Vagina (tissue), 2 donors: ENCODE measurements at regions not wholly inside any gene's neighbourhood (a gene's known extent, or its start where the extent isn't known, plus 50 kb on each side); places are given as distances from the start of the nearest gene placed in this dataset.

Source experiments
- DNase-seq, 2 donors: peaks; one replicate each; pipeline ENCODE4 v3.0.0-alpha.2; 2017; ENCODE audit errors: extremely low spot score in 2 of 2
- H3K27ac ChIP-seq: fragments of 200-600 bp; sonication (generic); one replicate; pipeline ENCODE4 v1.5.1; 2019
- H3K27me3 ChIP-seq: fragments of 200-600 bp; sonication (generic); one replicate; pipeline ENCODE4 v1.5.1; 2019
- H3K36me3 ChIP-seq, 2 donors: fragments of 200-600 bp; sonication (generic); one replicate each; pipeline ENCODE4 v1.5.1; 2017 to 2019
- H3K4me1 ChIP-seq: fragments of 200-600 bp; sonication (generic); one replicate; pipeline ENCODE4 v1.5.1; 2019
- H3K4me3 ChIP-seq, 2 donors: fragments of 200-600 bp; sonication (generic); 1 replicate in 1 of 2; 2 replicates in 1 of 2; pipeline ENCODE4 v1.5.1; 2016 to 2019
- H3K9me3 ChIP-seq: fragments of 200-600 bp; sonication (generic); one replicate; pipeline ENCODE4 v1.5.1; 2019
- POLR2A ChIP-seq, 2 donors: fragments of 450-650 bp; IDR thresholded peaks; one replicate each; pipeline ENCODE4 v1.6.1; 2017; ENCODE audit warnings: antibody characterized with exemption in 2 of 2, mild to moderate bottlenecking in 2 of 2, moderate library complexity in 2 of 2
- POLR2AphosphoS5 ChIP-seq, 2 donors: sonication (generic); formaldehyde crosslinking; IDR thresholded peaks; one replicate each; pipeline ENCODE4 v1.9.0; 2017; ENCODE audit warnings: antibody characterized with exemption in 2 of 2, mild to moderate bottlenecking in 2 of 2, low read depth in 1 of 2; ENCODE audit not compliant: insufficient read depth in 1 of 2
- intact Hi-C: fragments of 100-400 bp; cut with DNase I; formaldehyde crosslinking; loops from one replicate; pipeline ENCODE4 v1.15.1; 2023
- TF ChIP-seq, protein P1 (sequence below), 3 experiments: fragments of 450-650 bp in 2 of 3; fragments of 200-600 bp in 1 of 3; sonication (generic) in 1 of 3; IDR thresholded peaks; one replicate each; pipeline ENCODE4 v1.5.1; 2017 to 2019; ENCODE audit warnings: antibody characterized with exemption in 3 of 3, mild to moderate bottlenecking in 2 of 3, moderate library complexity in 2 of 3

DNA sequence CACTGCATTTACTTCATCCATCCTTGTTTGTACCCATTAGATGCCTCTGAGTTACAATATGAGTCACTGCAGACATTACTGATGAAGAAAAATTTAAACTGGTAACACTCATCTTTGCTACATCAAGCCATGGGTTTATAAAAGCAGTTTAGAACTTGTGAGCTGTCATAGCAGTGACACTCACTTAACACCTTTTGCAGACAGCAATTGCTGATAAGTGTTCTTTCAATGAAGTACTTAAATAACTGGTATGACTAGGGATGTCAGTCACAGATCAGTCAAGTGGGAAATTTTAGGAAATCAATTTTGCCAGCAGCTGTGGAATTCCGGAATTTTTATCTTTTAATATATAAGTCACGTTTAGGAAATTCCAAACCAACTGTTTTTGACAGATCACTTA, 643.0 kb downstream of the TBL1XR1 start:
- intact Hi-C loops: no loop called here
- Histone ChIP-seq H3K4me1 (no peaks in the 10 kb centered on the region), H3K36me3 (no peaks in the 10 kb centered on the region), H3K27me3 (no peaks in the 10 kb centered on the region), H3K27ac (no peak overlapping the region), H3K4me3 (no peak overlapping the region), H3K9me3 (no peaks in the 10 kb centered on the region)
- DNase-seq: no peak
- TF ChIP-seq POLR2A (IDR thresholded peaks at IDR 0.05) (no peak), POLR2AphosphoS5 (IDR thresholded peaks at IDR 0.05; ENCODE audit: insufficient read depth in 1 of 2, low read depth in 1 of 2) (no peak)
- TF ChIP-seq, protein P1, sequence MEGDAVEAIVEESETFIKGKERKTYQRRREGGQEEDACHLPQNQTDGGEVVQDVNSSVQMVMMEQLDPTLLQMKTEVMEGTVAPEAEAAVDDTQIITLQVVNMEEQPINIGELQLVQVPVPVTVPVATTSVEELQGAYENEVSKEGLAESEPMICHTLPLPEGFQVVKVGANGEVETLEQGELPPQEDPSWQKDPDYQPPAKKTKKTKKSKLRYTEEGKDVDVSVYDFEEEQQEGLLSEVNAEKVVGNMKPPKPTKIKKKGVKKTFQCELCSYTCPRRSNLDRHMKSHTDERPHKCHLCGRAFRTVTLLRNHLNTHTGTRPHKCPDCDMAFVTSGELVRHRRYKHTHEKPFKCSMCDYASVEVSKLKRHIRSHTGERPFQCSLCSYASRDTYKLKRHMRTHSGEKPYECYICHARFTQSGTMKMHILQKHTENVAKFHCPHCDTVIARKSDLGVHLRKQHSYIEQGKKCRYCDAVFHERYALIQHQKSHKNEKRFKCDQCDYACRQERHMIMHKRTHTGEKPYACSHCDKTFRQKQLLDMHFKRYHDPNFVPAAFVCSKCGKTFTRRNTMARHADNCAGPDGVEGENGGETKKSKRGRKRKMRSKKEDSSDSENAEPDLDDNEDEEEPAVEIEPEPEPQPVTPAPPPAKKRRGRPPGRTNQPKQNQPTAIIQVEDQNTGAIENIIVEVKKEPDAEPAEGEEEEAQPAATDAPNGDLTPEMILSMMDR (IDR thresholded peaks at IDR 0.05): no peak

DNA sequence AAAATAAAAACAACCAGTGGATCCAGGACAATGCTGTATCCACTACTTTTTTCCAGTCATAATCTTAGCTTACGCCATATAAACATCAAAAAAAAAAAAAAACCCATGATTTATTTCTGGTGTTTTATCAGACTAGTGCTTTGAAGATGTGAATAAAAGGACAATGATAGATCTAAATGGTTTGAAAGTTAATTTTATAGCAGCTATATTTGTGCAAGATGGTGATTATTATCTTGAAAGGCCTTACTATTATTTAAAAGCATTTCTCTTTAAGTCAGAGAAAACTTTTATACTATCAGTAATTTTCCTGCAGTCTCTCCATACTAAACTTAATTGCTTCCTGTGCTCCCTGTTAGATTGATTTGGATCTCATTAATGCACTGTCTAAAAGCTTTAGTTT, 670.3 kb downstream of the TBL1XR1 start:
- Histone ChIP-seq H3K36me3 (no peaks in the 10 kb centered on the region), H3K9me3 (no peaks in the 10 kb centered on the region), H3K4me3 (no peak overlapping the region), H3K27me3 (no peaks in the 10 kb centered on the region), H3K4me1 (no peaks in the 10 kb centered on the region), H3K27ac (no peak overlapping the region)
- no peak for DNase-seq
- intact Hi-C loops: no loop called here
- TF ChIP-seq, protein P1 (IDR thresholded peaks at IDR 0.05): no peak
- no peak for TF ChIP-seq POLR2A (IDR thresholded peaks at IDR 0.05)
- no peak for TF ChIP-seq POLR2AphosphoS5 (IDR thresholded peaks at IDR 0.05; ENCODE audit: insufficient read depth in 1 of 2, low read depth in 1 of 2)

DNA sequence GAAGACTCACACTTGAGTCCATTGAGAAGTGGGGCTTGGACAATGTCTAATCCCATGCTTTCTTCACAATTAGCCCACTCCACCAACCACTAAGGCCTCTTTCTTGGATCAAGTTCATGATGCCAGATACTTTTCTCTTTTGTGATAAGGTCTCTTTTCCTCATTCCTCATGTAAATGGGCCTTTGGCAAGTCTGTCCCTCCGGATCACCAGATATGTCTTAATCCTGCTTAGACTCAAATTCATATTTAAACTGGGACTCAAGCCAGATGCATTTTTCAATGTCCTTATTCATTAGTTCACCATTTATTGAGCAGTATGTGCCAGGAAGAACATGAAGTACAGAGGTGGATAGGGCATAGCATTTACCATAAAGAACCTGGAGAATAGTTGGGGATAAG, 671.1 kb downstream of the TBL1XR1 start:
- intact Hi-C loops: no loop called here
- H3K4me3 ChIP-seq: no peak overlapping the region
- H3K36me3 ChIP-seq: no peaks in the 10 kb centered on the region
- TF ChIP-seq, protein P1 (IDR thresholded peaks at IDR 0.05): no peak
- no peak for TF ChIP-seq POLR2A (IDR thresholded peaks at IDR 0.05)
- TF ChIP-seq POLR2AphosphoS5 (IDR thresholded peaks at IDR 0.05; ENCODE audit: insufficient read depth in 1 of 2, low read depth in 1 of 2): no peak
- DNase-seq: no peak
- H3K27ac ChIP-seq: no peak overlapping the region
- no peaks in the 10 kb centered on the region for H3K4me1 ChIP-seq
- H3K27me3 ChIP-seq: no peaks in the 10 kb centered on the region
- H3K9me3 ChIP-seq: no peaks in the 10 kb centered on the region

DNA sequence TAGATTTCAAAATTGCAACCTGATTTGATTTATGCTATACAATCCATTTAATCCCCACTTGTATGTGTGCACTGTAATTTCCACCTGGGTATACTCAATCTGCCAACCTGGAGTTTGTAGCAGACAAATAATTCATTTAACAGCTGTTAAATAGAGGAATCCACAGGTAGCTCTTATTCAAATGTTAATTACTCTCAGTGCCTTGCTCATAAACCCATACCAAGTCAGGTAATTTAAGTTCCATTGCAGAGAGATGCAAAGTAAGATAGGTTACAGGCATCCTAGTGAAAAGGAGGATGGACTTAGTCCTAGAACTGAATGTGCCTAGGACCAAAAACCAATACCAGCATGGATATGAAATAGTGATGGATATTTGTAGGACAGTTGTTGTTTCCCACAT, 674.2 kb downstream of the TBL1XR1 start:
- DNase-seq: no peak
- H3K9me3 ChIP-seq: no peaks in the 10 kb centered on the region
- H3K4me1 ChIP-seq: no peaks in the 10 kb centered on the region
- TF ChIP-seq, protein P1 (IDR thresholded peaks at IDR 0.05): no peak
- TF ChIP-seq POLR2A (IDR thresholded peaks at IDR 0.05) (no peak), POLR2AphosphoS5 (IDR thresholded peaks at IDR 0.05; ENCODE audit: insufficient read depth in 1 of 2, low read depth in 1 of 2) (no peak)
- intact Hi-C loops: no loop called here
- H3K27me3 ChIP-seq: no peaks in the 10 kb centered on the region
- H3K36me3 ChIP-seq: no peaks in the 10 kb centered on the region
- H3K4me3 ChIP-seq: no peak overlapping the region
- H3K27ac ChIP-seq: no peak overlapping the region

DNA sequence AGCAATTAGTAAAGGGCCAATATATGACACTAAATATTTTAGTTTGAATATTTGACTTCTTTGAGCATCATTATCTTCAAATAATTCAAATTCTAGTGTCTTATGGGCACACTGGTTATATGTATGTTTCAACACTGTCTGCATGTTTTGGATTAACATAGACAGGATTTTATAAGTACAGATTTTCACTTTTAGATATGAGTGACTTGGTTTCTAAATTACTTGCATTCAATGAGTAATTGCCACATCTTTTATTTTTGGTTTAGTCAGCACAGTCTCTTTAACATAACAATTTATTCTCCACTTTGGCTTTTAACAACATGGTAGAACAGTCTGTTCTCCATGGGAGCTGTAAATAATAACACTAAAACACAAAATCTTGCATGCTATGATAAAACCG, 674.8 kb downstream of the TBL1XR1 start:
- H3K9me3 ChIP-seq: no peaks in the 10 kb centered on the region
- DNase-seq: no peak
- H3K4me1 ChIP-seq: no peaks in the 10 kb centered on the region
- no peaks in the 10 kb centered on the region for H3K27me3 ChIP-seq
- no peak overlapping the region for H3K4me3 ChIP-seq
- no peak overlapping the region for H3K27ac ChIP-seq
- no peak for TF ChIP-seq POLR2A (IDR thresholded peaks at IDR 0.05)
- TF ChIP-seq POLR2AphosphoS5 (IDR thresholded peaks at IDR 0.05; ENCODE audit: insufficient read depth in 1 of 2, low read depth in 1 of 2): no peak
- TF ChIP-seq, protein P1 (IDR thresholded peaks at IDR 0.05): no peak
- intact Hi-C loops: no loop called here
- H3K36me3 ChIP-seq: no peaks in the 10 kb centered on the region
